Umbilical cord (tissue), 1 donor: ENCODE measurements at regions not wholly inside any gene's neighbourhood (a gene's known extent, or its start where the extent isn't known, plus 50 kb on each side); places are given as distances from the start of the nearest gene placed in this dataset.
"Not testable (repeated sequence)": the region's sequence is repeated elsewhere in the genome, so short reads cannot be mapped to it uniquely, and the experiment has no call there.

Experiments
- DNase-seq: peaks from one replicate; pipeline ENCODE4 v3.0.0-alpha.2; 2015; ENCODE audit warnings: low spot score

- DNase-seq = not testable (repeated sequence)
Measured at GRCh38 chr4:4032364-4032763, 194.4 kb downstream of the OTOP1 start.

GRCh38 chr4:4032801-4033605 lies 193.7 kb downstream of the OTOP1 start:
- peak; percentile 7 for DNase-seq

- DNase-seq = not testable (repeated sequence)
Measured at GRCh38 chr4:4037399-4038138, 189.2 kb downstream of the OTOP1 start.

GRCh38 chr4:4045823-4046222 lies 180.9 kb downstream of the OTOP1 start:
- DNase-seq = peak; percentile 14

- not testable (repeated sequence) for DNase-seq
Measured at GRCh38 chr4:4046686-4047085, 180.0 kb downstream of the OTOP1 start.

- not testable (repeated sequence) for DNase-seq
Measured at GRCh38 chr4:4047202-4047601, 179.5 kb downstream of the OTOP1 start.

GRCh38 chr4:4048227-4048626 lies 178.5 kb downstream of the OTOP1 start:
- DNase-seq = not testable (repeated sequence)

GRCh38 chr4:4050781-4051180 lies 175.9 kb downstream of the OTOP1 start:
- not testable (repeated sequence) for DNase-seq

- DNase-seq = not testable (repeated sequence)
Measured at GRCh38 chr4:4052933-4053332, 173.8 kb downstream of the OTOP1 start.

- peak; percentile 40 for DNase-seq
Measured at GRCh38 chr4:4057226-4057625, 169.5 kb downstream of the OTOP1 start.

- DNase-seq = not testable (repeated sequence)
Measured at GRCh38 chr4:4084171-4084570, 142.6 kb downstream of the OTOP1 start.

GRCh38 chr4:4089716-4090419 lies 136.9 kb downstream of the OTOP1 start:
- DNase-seq = peak; percentile 21

- DNase-seq = not testable (repeated sequence)
Measured at GRCh38 chr4:4090720-4091119, 136.0 kb downstream of the OTOP1 start.

- DNase-seq = not testable (repeated sequence)
Measured at GRCh38 chr4:4092159-4092558, 134.6 kb downstream of the OTOP1 start.

- DNase-seq = not testable (repeated sequence)
Measured at GRCh38 chr4:4099610-4100009, 127.1 kb downstream of the OTOP1 start.

GRCh38 chr4:4106923-4107322 lies 119.8 kb downstream of the OTOP1 start:
- not testable (repeated sequence) for DNase-seq

- DNase-seq = peak; percentile 52
Measured at GRCh38 chr4:4107411-4108107, 119.2 kb downstream of the OTOP1 start.

GRCh38 chr4:4115381-4115780 lies 111.3 kb downstream of the OTOP1 start:
- DNase-seq = not testable (repeated sequence)

GRCh38 chr4:4116901-4117300 lies 109.8 kb downstream of the OTOP1 start:
- DNase-seq = not testable (repeated sequence)

GRCh38 chr4:4134368-4134767 lies 92.4 kb downstream of the OTOP1 start:
- DNase-seq = not testable (repeated sequence)

GRCh38 chr4:4136621-4137020 lies 90.1 kb downstream of the OTOP1 start:
- DNase-seq = not testable (repeated sequence)
